SK-N-MC (cell line): ENCODE measurements at regions not wholly inside any gene's neighbourhood (a gene's known extent, or its start where the extent isn't known, plus 50 kb on each side); places are given as distances from the start of the nearest gene placed in this dataset.

Source experiments
- DNase-seq: peaks from one replicate; pipeline ENCODE4 v3.0.0-alpha.2; 2011; ENCODE audit warnings: low read depth, low spot score
- H3K27ac ChIP-seq: fragments of 200-600 bp; sonication (generic); 2 replicates; pipeline ENCODE4 v1.5.1; 2016; ENCODE audit warnings: mixed run types
- H3K36me3 ChIP-seq: fragments of 200-600 bp; sonication (generic); 2 replicates; pipeline ENCODE4 v1.6.1; 2017; ENCODE audit warnings: antibody characterized with exemption, low read length, mixed read lengths; ENCODE audit not compliant: insufficient read depth
- H3K4me3 ChIP-seq: fragments of 200-600 bp; sonication (generic); 2 replicates; pipeline ENCODE4 v1.5.1; 2016
- H3K9ac ChIP-seq: fragments of 200-600 bp; sonication (generic); 2 replicates; pipeline ENCODE4 v1.8.0; 2017; ENCODE audit warnings: mixed run types, mixed read lengths; ENCODE audit not compliant: insufficient read length
- H3K9me3 ChIP-seq: fragments of 200-600 bp; sonication (generic); 2 replicates; pipeline ENCODE4 v1.6.1; 2017; ENCODE audit warnings: low read depth, mild to moderate bottlenecking, antibody characterized with exemption, low read length, moderate library complexity, mixed read lengths
- EZH2 ChIP-seq: fragments of 200-600 bp; sonication (generic); IDR thresholded peaks from one replicate; pipeline ENCODE4 v1.6.1; 2017; ENCODE audit warnings: antibody characterized with exemption
- FOXP2 ChIP-seq: optimal IDR thresholded peaks from 2 replicates; pipeline ENCODE3; 2011; ENCODE audit warnings: mild to moderate bottlenecking, moderate library complexity; ENCODE audit not compliant: insufficient read depth; ENCODE audit errors: extremely low read length, control extremely low read depth
- POLR2AphosphoS5 ChIP-seq: IDR thresholded peaks from 2 replicates; pipeline ENCODE4 v1.6.1; 2012; ENCODE audit warnings: mild to moderate bottlenecking, low read depth, low read length, borderline replicate concordance

DNA sequence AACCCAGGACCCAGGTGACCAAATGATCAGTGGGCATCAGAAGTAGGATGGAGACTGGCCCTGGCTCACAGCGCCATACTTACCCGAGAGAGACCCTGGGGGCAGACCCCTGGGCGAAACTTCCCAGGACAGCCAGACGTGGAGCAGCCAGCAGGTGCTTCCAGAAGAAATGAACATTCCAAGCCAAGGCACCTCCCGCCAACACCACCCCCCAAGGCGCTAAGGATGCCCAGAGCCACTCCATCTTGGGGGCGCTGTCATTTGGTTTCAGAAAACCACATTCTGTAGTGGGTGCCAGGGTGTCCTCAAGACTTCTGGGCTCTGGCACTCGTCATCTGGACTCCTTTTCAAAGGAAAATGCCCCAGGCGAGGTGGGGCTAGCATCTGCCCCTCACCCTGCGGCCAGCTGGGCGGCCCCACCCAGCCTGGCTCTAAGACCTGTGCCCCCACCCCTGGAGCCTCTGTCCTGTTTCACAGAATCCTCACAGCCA lies 98.8 kb downstream of the RIPK4 start:
- Histone ChIP-seq H3K9me3 (no peaks in the 10 kb centered on the region), H3K36me3 (no peaks in the 10 kb centered on the region), H3K9ac (no peak overlapping the region), H3K4me3 (no peak overlapping the region), H3K27ac (no peak overlapping the region)
- no peak for TF ChIP-seq FOXP2
- no peak for TF ChIP-seq EZH2
- TF ChIP-seq POLR2AphosphoS5 = no peak
- DNase-seq = no peak

DNA sequence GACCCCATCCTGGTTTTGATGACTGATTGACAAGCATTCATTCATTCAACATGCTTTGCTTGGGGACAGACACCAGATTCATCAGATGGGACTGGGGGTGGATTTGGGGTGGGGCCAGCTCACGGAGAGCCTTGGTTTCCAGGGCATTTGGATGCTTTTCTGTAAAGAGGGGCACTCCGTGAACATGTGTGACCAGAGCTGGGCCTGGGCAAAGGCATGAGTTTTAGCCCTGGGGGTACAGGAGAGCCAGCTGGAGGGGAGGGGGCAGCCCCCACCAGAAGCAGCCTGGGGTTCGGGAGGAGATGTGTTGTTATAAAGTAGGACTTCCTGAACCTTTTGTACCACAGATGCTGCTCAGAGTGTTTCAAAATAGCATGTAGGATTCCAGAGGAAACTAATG lies 99.7 kb downstream of the RIPK4 start:
- H3K36me3 ChIP-seq = no peaks in the 10 kb centered on the region
- no peak for DNase-seq
- H3K4me3 ChIP-seq = no peak overlapping the region
- TF ChIP-seq FOXP2 = no peak
- no peak for TF ChIP-seq EZH2
- no peak for TF ChIP-seq POLR2AphosphoS5
- no peak overlapping the region for H3K27ac ChIP-seq
- H3K9ac ChIP-seq = no peak overlapping the region
- no peaks in the 10 kb centered on the region for H3K9me3 ChIP-seq

DNA sequence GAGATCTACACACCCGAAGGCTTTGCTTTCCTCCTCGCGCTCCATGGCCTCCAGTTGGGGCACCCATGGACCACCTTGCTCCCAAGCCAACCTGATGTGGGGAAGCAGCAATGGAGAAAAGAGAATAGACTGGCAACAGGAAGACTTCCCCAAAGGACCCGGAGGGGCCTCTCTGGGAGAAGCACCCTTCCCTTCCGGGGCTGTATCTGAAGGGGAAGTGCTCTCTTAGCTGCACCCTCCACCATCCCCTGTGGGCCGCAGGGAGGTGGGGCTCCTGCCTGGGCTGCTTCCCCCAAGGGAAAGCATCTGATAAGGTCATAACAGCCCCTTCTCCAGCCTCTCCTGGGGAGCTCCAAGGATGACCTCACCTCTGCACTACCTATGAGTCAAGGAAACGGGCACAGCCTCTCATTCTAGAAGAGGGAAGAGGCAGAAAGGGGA lies 100.2 kb downstream of the RIPK4 start:
- no peak for DNase-seq
- Histone ChIP-seq H3K36me3 (no peaks in the 10 kb centered on the region), H3K4me3 (no peak overlapping the region), H3K9me3 (no peaks in the 10 kb centered on the region), H3K9ac (no peak overlapping the region), H3K27ac (no peak overlapping the region)
- no peak for TF ChIP-seq EZH2
- TF ChIP-seq POLR2AphosphoS5 = no peak
- no peak for TF ChIP-seq FOXP2

DNA sequence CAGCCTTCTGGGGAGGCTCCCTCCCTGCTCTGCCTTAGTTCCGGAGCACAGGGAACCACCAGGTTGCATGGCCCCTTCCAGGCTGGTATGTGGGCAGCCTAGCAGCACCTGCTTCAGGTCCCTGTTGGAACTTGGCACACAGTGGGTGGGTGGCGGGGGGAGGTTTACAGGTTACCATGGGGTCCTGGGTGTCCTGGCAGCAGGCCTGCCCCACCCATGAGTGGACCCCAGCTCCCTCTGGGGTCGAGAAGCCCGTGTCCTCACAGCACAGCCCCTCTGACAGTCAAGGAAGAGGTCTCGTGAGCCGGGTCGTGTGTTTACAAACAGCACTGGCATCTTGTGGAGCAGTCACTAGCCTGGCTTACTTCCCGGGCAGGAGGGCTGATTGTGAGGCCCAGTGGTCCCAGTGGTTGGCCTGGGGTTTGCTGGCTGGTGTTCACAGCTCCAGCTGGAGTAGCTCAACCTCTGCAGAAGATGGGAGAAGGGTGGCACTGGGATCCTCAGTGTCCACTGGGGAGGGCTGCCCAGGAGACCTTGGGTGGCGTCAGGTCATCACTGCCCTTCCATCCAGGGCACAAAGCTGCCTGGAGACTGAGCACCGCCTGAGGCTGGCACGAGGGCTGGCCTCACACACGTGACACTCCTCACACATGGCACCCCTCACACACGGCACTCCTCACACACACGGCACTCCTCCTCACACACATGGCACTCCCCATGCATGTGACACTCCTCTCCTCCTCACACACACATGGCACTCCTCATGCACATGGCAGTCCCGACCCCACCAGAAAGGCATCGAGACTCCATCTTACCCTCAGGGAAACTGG lies 100.9 kb downstream of the RIPK4 start:
- Histone ChIP-seq H3K9ac (no peak overlapping the region), H3K4me3 (no peak overlapping the region), H3K9me3 (no peaks in the 10 kb centered on the region)

DNA sequence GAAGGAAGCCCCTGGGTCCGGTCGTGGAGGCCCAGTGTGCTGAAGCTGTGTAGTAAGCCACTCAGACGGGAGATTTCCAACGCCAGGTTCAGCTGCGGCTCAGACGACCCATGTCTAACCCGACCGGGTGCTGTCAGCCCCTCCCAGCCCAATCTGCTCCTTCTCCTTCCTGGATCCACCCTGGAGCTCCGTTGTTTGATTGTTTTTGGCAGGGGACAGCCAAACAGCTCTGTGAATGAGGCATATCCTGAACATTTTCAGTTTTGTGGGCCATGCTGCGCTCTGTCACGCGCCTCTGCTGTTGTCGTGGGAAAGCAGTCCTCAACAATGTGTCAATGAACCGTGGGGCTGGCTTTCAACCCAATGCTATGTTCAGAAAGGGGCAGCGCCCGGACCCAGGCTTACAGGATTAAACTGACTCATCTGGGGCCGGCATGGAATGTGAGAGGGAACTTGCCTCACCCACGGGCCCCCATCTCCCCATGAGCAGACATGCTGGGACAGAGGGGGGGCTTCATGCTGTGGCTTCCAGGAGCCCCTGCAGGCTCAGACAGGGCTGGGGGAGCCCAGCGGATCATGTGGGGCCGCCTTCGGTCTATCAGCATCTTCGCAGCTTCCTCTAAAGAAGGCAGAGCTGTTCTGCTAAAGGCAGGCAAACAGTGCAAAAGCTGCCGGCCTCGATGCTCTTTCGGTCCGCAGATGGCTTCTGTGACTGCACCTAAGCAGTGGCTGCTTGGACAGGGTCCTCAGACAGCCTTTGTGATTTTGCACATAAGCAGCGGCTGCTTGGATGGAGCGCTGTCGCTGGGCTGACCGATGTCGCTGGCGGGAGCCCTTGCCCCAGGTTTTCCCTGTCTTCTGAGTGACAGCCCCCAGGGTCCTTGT lies 101.7 kb downstream of the RIPK4 start:
- no peak for DNase-seq
- no peak overlapping the region for H3K9ac ChIP-seq
- H3K27ac ChIP-seq = no peak overlapping the region
- H3K4me3 ChIP-seq = no peak overlapping the region
- no peak for TF ChIP-seq POLR2AphosphoS5
- no peak for TF ChIP-seq FOXP2
- no peak for TF ChIP-seq EZH2
- H3K36me3 ChIP-seq = no peaks in the 10 kb centered on the region
- H3K9me3 ChIP-seq = no peaks in the 10 kb centered on the region

More for the DNA sequence above, 100.9 kb downstream of the RIPK4 start:
- Histone ChIP-seq H3K36me3 (no peaks in the 10 kb centered on the region), H3K27ac (no peak overlapping the region)
- DNase-seq = no peak
- TF ChIP-seq EZH2 = no peak
- no peak for TF ChIP-seq FOXP2
- no peak for TF ChIP-seq POLR2AphosphoS5

DNA sequence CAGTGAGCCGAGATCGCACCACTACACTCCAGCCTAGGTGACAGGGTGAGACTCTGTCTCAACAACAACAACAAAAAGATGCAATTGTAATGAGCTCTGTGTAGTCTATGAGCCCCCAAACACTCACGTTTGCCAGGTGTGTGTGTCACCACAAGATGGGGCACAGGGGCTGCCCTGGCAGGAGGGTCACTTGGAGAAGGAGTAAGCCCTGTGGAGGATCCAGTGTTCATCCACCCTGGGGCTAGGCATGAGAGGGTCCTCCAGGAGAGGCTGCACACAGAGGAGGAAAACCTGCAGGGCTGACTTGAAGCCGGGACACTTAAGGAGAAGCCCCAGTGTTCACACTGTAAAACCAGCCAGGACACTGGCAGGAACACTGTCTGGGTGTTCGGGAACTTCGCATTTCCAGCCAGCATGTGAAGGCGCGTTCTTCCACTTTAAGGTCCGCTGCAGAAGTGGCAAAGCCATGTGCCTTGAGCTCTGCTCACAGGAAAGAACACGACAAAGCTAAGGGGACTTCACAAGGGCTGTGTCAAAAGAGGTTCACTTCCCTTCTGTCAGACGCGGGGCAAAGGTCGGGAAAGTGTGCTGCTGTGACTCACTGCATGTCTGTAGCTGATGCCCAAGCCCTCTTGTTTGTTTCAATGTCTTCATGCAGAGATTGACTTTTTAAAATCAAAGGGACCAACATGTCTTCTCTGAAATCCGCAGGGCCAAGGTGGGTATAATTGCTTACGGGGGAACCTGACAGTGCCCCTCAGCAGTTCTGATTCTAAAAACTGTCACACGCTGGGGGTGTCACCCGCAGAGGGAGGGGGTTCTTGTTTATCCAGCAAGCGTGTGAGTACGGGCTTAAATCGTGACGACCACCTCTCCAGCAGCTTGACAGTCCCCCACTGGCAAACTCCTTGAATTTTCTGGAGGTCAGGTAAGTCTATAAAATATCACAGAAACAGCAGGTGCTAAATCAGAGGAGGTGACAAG lies 102.8 kb downstream of the RIPK4 start:
- no peak overlapping the region for H3K27ac ChIP-seq
- H3K9ac ChIP-seq = no peak overlapping the region

DNA sequence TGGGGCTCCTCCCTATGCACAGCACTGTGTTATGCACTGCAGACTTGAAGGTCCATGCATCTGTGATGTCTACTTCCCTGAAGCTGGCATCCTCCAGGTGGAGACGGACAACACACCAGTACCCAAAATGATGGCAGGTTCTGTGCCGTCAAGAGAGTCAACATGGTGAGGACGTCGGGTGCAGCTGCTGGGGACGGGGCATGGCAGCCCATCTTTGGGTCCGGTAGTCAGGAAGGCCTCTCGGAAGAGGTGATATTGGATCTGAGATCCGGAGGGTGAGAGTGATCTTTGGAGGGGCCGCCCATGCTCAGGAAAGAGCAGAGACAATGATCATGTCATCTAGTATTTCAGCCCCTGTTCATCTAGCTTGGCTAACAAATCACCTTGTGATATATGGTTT lies 104.1 kb downstream of the RIPK4 start:
- TF ChIP-seq POLR2AphosphoS5 (no peak), EZH2 (no peak)
- Histone ChIP-seq H3K4me3 (no peak overlapping the region), H3K9ac (no peak overlapping the region), H3K36me3 (no peaks in the 10 kb centered on the region), H3K9me3 (no peaks in the 10 kb centered on the region), H3K27ac (no peak overlapping the region)
- DNase-seq = no peak

More for the DNA sequence above, 102.8 kb downstream of the RIPK4 start:
- H3K4me3 ChIP-seq = no peak overlapping the region
- no peaks in the 10 kb centered on the region for H3K36me3 ChIP-seq
- no peaks in the 10 kb centered on the region for H3K9me3 ChIP-seq
- no peak for DNase-seq
- TF ChIP-seq POLR2AphosphoS5 = no peak
- no peak for TF ChIP-seq EZH2
- no peak for TF ChIP-seq FOXP2
